Duodenal mucosa (tissue), 2 donors: ENCODE measurements at regions not wholly inside any gene's neighbourhood (a gene's known extent, or its start where the extent isn't known, plus 50 kb on each side); places are given as distances from the start of the nearest gene placed in this dataset.

Experiments used
- H3K27ac ChIP-seq: one replicate; pipeline ENCODE4 v1.7.0; 2013; ENCODE audit warnings: low read depth, low read length
- H3K27me3 ChIP-seq, 2 donors: one replicate each; pipeline ENCODE4 v1.7.0; 2013; ENCODE audit warnings: low read length in 2 of 2, control low read depth in 1 of 2; ENCODE audit not compliant: insufficient read depth in 2 of 2, control insufficient read depth in 1 of 2
- H3K36me3 ChIP-seq, 2 donors: one replicate each; pipeline ENCODE4 v1.7.0; 2013; ENCODE audit warnings: low read length in 2 of 2, control low read depth in 1 of 2; ENCODE audit not compliant: insufficient read depth in 2 of 2, control insufficient read depth in 1 of 2
- H3K4me1 ChIP-seq, 2 donors: one replicate each; pipeline ENCODE4 v1.7.0; 2013; ENCODE audit warnings: low read length in 2 of 2, control low read depth in 1 of 2; ENCODE audit not compliant: insufficient read depth in 2 of 2, control insufficient read depth in 1 of 2
- H3K4me3 ChIP-seq, 2 donors: one replicate each; pipeline ENCODE4 v1.7.0; 2013; ENCODE audit warnings: low read length in 2 of 2, low read depth in 1 of 2
- H3K9ac ChIP-seq, 2 donors: one replicate each; pipeline ENCODE4 v1.7.0; 2013; ENCODE audit warnings: low read length in 2 of 2, low read depth in 1 of 2
- H3K9me3 ChIP-seq, 2 donors: one replicate each; pipeline ENCODE4 v1.7.0; 2013; ENCODE audit warnings: low read length in 2 of 2, control low read depth in 1 of 2; ENCODE audit not compliant: control insufficient read depth in 1 of 2

DNA sequence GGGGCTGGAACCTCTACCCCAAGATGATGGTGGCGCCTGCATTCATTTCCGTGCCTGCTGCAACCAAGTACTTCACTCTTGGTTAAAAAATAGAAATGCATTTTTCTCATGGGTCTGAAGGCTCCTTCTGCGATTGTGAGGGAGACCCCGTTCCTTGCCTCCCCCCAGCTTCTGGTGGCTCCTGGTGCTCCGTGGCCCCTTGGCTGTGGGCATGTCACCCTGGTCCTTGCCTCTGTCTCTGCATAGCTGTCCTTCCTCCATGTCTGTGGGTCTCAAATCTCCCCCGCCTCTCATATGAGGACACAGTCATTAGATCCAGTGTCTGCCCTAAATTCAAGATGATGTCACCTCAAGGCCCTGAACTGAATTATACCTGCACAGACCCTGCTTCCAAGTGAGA, 317.9 kb downstream of the TCERG1L start:
- H3K4me1 ChIP-seq, result no peaks in the 10 kb centered on the region
- no peaks in the 10 kb centered on the region for H3K36me3 ChIP-seq
- no peaks in the 10 kb centered on the region for H3K9me3 ChIP-seq
- no peak overlapping the region for H3K27ac ChIP-seq
- no peaks in the 10 kb centered on the region for H3K27me3 ChIP-seq
- no peak overlapping the region for H3K9ac ChIP-seq
- no peak overlapping the region for H3K4me3 ChIP-seq

DNA sequence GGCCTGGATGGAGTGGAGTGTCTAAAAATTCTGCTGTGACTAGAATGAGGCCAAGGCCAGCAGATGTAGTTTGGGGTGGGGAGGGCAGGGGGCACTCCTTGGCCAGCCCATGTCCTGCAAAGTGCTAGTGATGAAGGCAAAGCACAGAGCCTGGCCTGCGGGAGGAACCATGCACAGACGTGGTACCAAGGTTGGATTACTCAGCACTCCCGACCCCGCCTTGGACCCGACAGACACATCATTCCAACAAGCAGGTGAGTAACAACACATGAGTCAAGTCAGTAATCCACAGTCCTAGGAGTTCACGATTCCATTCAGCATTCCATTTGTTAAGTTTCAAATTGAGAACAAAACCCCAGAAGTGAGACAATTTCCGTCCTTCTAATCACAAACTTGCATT, 317.3 kb downstream of the TCERG1L start:
- H3K9me3 ChIP-seq, result no peaks in the 10 kb centered on the region
- H3K4me1 ChIP-seq, result no peaks in the 10 kb centered on the region
- H3K4me3 ChIP-seq, result no peak overlapping the region
- no peak overlapping the region for H3K27ac ChIP-seq
- H3K27me3 ChIP-seq, result no peaks in the 10 kb centered on the region
- no peaks in the 10 kb centered on the region for H3K36me3 ChIP-seq
- no peak overlapping the region for H3K9ac ChIP-seq

DNA sequence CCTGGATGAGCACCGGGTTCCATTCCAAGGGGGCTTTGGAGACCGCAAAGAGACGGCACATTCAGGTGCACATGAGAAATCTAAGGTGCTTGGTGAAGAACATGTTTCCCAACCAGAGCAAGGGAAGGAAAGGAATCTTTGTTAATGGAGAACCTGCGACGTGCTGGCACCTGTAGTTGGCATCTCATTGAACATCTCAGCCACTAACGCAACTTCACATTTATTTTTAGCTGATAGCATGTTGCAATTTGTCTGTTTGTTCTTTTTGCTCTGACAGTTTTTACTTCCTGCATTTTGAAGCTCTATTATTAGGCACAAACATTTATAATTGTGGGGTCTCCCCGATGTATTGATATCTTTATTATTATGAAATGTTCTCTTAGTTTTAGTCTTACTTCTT, 316.7 kb downstream of the TCERG1L start:
- Histone ChIP-seq H3K9ac (no peak overlapping the region), H3K27ac (no peak overlapping the region), H3K36me3 (no peaks in the 10 kb centered on the region), H3K4me3 (no peak overlapping the region), H3K4me1 (no peaks in the 10 kb centered on the region), H3K27me3 (no peaks in the 10 kb centered on the region), H3K9me3 (no peaks in the 10 kb centered on the region)

DNA sequence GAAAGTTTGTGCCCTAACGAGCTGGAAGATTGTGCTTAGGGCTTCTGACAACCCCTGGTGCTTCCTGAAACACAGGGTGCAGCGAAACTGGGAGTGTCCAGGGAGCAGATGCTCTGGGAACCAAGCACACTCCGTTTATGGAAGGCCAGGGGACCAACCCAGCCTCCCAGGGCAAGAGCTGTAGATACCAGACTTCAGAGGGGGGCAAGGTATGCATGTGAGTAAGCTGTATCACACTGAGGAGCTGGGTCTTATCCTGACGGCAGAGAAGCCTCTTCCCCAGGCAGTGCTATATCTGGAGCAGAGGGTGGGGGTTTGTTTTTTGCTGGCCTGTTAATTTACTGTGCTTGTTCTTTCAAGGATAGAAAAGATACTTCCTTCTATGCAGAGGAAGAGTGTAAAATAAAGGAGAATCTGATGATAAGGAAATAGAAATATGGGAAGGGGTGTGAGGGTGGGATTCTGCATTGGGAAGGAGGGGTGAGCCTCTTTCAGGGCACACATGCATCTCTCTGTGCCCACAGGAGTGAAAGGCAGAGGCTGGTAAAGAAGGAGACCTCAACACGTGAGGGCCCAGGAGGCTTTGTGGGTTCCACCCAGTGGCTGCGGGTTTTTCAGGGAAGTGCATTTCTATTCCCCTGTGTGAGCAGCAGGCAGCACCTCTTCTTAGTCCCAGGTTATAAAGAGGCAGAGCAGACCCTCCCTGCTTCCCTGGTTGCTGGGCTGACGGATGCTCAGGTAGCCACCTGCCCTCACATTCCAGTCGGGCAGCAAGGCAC, 314.1 kb downstream of the TCERG1L start:
- no peaks in the 10 kb centered on the region for H3K4me1 ChIP-seq
- H3K27ac ChIP-seq, result no peak overlapping the region
- H3K9ac ChIP-seq, result no peak overlapping the region
- no peaks in the 10 kb centered on the region for H3K36me3 ChIP-seq
- no peaks in the 10 kb centered on the region for H3K9me3 ChIP-seq
- H3K27me3 ChIP-seq, result no peaks in the 10 kb centered on the region
- no peak overlapping the region for H3K4me3 ChIP-seq

DNA sequence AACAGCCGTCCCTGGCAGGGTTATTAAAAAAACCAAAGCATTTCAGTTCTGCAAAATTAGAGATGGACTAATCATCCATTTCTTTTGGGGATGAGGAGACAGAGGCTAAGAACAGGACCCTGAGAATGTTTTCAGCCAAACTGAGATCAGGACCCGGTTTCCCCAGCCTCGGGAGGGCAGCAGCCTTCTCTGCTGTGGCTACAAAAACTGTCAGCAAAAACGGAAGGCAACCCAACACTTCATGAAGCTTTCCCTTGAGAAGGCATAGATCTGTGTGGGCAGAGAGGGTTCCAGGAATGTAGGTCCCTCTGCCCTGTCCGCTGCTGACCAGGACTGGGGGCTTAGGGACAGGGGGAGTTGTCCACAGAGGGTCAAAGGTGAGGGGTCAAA, 313.5 kb downstream of the TCERG1L start:
- H3K27me3 ChIP-seq, result no peaks in the 10 kb centered on the region
- H3K36me3 ChIP-seq, result no peaks in the 10 kb centered on the region
- no peak overlapping the region for H3K9ac ChIP-seq
- H3K27ac ChIP-seq, result no peak overlapping the region
- no peaks in the 10 kb centered on the region for H3K9me3 ChIP-seq
- H3K4me1 ChIP-seq, result no peaks in the 10 kb centered on the region
- no peak overlapping the region for H3K4me3 ChIP-seq

DNA sequence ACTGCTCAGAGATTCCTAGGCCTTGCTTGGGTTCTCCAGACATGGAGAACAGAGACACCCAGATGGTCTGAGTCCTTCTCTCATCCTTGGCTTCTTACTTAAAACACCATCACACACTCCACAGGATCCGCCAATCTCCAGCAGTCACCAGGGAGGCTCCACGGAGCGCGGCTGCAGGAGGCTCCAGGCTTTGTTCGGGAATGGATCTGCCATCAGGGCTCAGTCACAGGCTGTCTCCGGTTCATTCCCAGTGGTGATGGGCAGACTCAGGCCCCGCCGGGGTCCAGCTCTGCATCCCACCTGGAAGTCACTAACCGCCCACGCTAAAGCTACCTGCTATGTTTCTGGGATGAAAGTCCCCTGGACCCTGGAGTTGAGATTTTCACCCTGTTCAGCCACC, 312.9 kb downstream of the TCERG1L start:
- no peak overlapping the region for H3K27ac ChIP-seq
- no peak overlapping the region for H3K4me3 ChIP-seq
- no peak overlapping the region for H3K9ac ChIP-seq
- H3K4me1 ChIP-seq, result no peaks in the 10 kb centered on the region
- H3K27me3 ChIP-seq, result no peaks in the 10 kb centered on the region
- H3K36me3 ChIP-seq, result no peaks in the 10 kb centered on the region
- no peaks in the 10 kb centered on the region for H3K9me3 ChIP-seq

DNA sequence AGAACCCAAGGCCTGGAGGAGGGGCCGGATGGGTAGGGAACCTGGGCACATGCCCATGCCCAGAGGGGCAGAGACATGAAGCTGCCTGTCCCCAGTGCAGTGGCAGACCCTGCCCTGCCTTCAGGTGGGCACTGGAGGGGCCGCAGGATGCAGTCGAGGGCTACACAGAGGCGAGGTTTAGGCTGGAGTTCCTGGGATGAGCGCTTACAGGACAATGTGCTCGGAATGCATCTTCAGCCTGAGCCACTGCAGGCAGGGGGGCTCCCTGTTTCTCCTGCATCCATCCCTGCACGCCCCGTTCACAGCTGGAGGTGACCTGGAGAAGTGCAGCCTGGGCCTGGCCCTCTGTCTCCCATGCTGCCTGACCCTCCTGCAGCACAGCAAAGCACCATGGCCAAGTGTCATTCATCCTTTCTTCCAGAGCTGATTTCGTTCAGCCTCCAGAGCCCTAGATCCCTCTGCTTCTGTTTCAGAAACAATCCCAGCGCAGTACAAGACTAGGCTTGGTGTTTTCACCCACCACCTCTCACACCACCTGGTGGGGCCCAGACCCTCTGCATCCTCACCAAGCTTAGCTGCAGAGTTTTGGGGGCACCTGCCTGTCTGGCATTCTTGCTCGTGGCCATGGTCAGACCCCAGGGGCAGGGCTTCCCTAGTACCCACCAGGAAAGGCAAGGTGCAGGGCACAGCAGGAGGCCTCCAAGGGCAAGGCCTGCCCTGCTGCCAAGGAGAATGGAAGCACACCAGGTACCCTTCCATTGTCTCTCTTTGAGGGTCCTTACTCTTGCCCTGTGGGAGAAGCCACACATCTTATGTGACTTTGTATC, 311.9 kb downstream of the TCERG1L start:
- H3K27ac ChIP-seq, result no peak overlapping the region
- no peaks in the 10 kb centered on the region for H3K36me3 ChIP-seq
- no peaks in the 10 kb centered on the region for H3K4me1 ChIP-seq
- no peak overlapping the region for H3K4me3 ChIP-seq
- no peaks in the 10 kb centered on the region for H3K27me3 ChIP-seq
- no peak overlapping the region for H3K9ac ChIP-seq
- no peaks in the 10 kb centered on the region for H3K9me3 ChIP-seq

DNA sequence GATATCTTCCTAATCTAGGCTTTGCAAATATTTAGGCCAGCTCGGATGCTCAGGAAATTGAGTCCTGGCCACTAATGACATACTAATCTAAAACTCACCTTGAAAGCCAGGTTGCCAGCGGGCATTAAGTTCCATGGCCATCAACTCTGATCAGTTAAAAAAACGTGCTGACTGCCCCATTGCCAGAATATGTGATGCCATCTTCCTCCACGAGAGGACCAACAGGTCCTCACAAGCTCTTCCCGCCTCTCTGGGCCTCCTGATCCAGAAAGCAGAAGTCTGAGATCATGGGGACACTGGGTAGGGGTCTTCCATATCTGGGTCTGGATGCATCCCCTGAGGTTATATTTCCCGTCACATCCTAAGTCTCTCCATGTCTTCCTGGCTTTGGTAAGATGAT, 311.3 kb downstream of the TCERG1L start:
- Histone ChIP-seq H3K9ac (no peak overlapping the region), H3K4me1 (no peaks in the 10 kb centered on the region), H3K4me3 (no peak overlapping the region), H3K36me3 (no peaks in the 10 kb centered on the region), H3K27me3 (no peaks in the 10 kb centered on the region), H3K9me3 (no peaks in the 10 kb centered on the region), H3K27ac (no peak overlapping the region)

DNA sequence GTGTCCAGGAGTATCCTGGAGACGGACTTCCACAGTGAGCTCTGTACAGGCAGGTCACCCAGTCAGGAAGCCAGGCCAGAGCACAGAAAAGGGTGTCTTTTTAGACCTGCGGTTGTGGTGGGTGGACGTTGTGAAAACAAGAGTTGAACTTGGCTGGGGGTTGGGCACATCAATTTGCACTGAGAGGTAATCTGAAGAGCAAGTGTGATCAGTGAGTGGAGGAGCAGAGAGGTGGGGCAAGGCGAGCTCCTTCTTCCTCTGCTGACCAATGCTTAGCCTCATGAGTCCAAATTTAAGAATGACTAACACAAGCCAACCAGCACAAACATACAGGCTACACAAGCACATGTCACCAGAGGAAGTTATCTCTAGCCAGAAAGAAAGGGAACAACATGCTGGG, 310.8 kb downstream of the TCERG1L start:
- no peaks in the 10 kb centered on the region for H3K4me1 ChIP-seq
- no peaks in the 10 kb centered on the region for H3K36me3 ChIP-seq
- H3K27ac ChIP-seq, result no peak overlapping the region
- no peak overlapping the region for H3K4me3 ChIP-seq
- H3K9ac ChIP-seq, result no peak overlapping the region
- no peaks in the 10 kb centered on the region for H3K27me3 ChIP-seq
- no peaks in the 10 kb centered on the region for H3K9me3 ChIP-seq

DNA sequence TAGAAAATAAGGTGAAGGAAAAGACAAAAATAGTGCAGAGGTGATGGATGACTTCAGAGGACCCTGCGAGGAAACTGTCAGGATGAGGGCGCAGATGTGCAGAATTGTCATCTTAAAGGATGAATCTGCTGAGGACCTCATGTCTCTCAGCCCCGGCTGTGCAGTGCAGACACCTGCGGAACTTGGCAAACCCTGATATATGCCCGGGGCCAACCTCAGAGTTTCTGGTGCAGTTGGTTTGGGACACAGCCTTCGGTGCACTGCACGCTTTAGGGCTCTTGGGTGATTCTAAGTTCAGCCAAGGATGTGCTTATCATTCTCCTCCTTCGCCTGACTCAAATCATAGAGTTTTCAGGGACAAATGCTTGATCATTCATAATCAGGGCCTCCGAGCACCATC, 310.1 kb downstream of the TCERG1L start:
- no peaks in the 10 kb centered on the region for H3K9me3 ChIP-seq
- H3K27me3 ChIP-seq, result no peaks in the 10 kb centered on the region
- H3K4me3 ChIP-seq, result no peak overlapping the region
- no peak overlapping the region for H3K9ac ChIP-seq
- H3K4me1 ChIP-seq, result no peaks in the 10 kb centered on the region
- H3K27ac ChIP-seq, result no peak overlapping the region
- no peaks in the 10 kb centered on the region for H3K36me3 ChIP-seq
